Neural crest cell (in vitro differentiated cells): ENCODE measurements at regions not wholly inside any gene's neighbourhood (a gene's known extent, or its start where the extent isn't known, plus 50 kb on each side); places are given as distances from the start of the nearest gene placed in this dataset.

Experiments
- DNase-seq: peaks from one replicate; pipeline ENCODE4 v3.0.0; 2021; ENCODE audit warnings: low read depth, mixed read lengths, low spot score
- H3K27ac Mint-ChIP-seq: one replicate; pipeline ENCODE4 v1.8.0; 2021; ENCODE audit warnings: mild to moderate bottlenecking, mixed read lengths; ENCODE audit not compliant: unreplicated experiment
- H3K27me3 Mint-ChIP-seq: 2 replicates; pipeline ENCODE4 v1.8.0; 2021; ENCODE audit warnings: low read depth, mild to moderate bottlenecking, mixed read lengths
- H3K36me3 Mint-ChIP-seq: 2 replicates; pipeline ENCODE4 v1.8.0; 2021; ENCODE audit warnings: low read depth, mild to moderate bottlenecking, mixed read lengths
- H3K4me1 Mint-ChIP-seq: 2 replicates; pipeline ENCODE4 v1.8.0; 2021; ENCODE audit warnings: mixed read lengths
- H3K4me3 Mint-ChIP-seq: one replicate; pipeline ENCODE4 v1.8.0; 2021; ENCODE audit warnings: mild to moderate bottlenecking, mixed read lengths
- H3K9me3 Mint-ChIP-seq: 2 replicates; pipeline ENCODE4 v1.8.0; 2021; ENCODE audit warnings: mixed read lengths
- CTCF ChIP-seq: fragments of 200-600 bp; sonication (generic); conservative IDR thresholded peaks from 2 replicates; pipeline ENCODE4 v1.5.0; 2021; ENCODE audit warnings: antibody characterized with exemption, mild to moderate bottlenecking

GRCh38 chr1:55500601-55501000 is 285.4 kb upstream of the USP24 start:
- no peak for DNase-seq
- Mint-ChIP-seq H3K4me1 (no peaks in the 10 kb centered on the region), H3K27me3 (peaks cover 3% of the 10 kb centered on the region), H3K36me3 (no peaks in the 10 kb centered on the region), H3K4me3 (no peak overlapping the region), H3K9me3 (no peaks in the 10 kb centered on the region), H3K27ac (no peak overlapping the region)
- TF ChIP-seq CTCF, result no peak

GRCh38 chr1:55490547-55490946 is 275.4 kb upstream of the USP24 start:
- Mint-ChIP-seq H3K36me3 (no peaks in the 10 kb centered on the region), H3K4me3 (no peak overlapping the region), H3K4me1 (no peaks in the 10 kb centered on the region), H3K27ac (no peak overlapping the region), H3K9me3 (peaks cover 5% of the 10 kb centered on the region), H3K27me3 (no peaks in the 10 kb centered on the region)
- DNase-seq, result no peak
- no peak for TF ChIP-seq CTCF

- Mint-ChIP-seq H3K27ac (no peak overlapping the region), H3K36me3 (no peaks in the 10 kb centered on the region), H3K27me3 (no peaks in the 10 kb centered on the region), H3K9me3 (peaks cover 5% of the 10 kb centered on the region), H3K4me3 (no peak overlapping the region), H3K4me1 (peaks cover 11% of the 10 kb centered on the region)
- no peak for DNase-seq
- no peak for TF ChIP-seq CTCF
Observed at GRCh38 chr1:55484173-55484572, 269.0 kb upstream of the USP24 start.

GRCh38 chr1:55483523-55483922 is 268.4 kb upstream of the USP24 start:
- H3K4me3 Mint-ChIP-seq, result no peak overlapping the region
- DNase-seq, result no peak

GRCh38 chr1:55481634-55482033 is 266.5 kb upstream of the USP24 start:
- peaks cover 8% of the 10 kb centered on the region for H3K9me3 Mint-ChIP-seq
- no peak for DNase-seq
- H3K27me3 Mint-ChIP-seq, result no peaks in the 10 kb centered on the region
- H3K36me3 Mint-ChIP-seq, result no peaks in the 10 kb centered on the region
- TF ChIP-seq CTCF, result no peak
- no peak overlapping the region for H3K27ac Mint-ChIP-seq
- no peak overlapping the region for H3K4me3 Mint-ChIP-seq
- peaks cover 19% of the 10 kb centered on the region for H3K4me1 Mint-ChIP-seq

More at GRCh38 chr1:55483523-55483922, 268.4 kb upstream of the USP24 start:
- H3K9me3 Mint-ChIP-seq, result peaks cover 8% of the 10 kb centered on the region
- no peak overlapping the region for H3K27ac Mint-ChIP-seq
- H3K27me3 Mint-ChIP-seq, result no peaks in the 10 kb centered on the region
- H3K36me3 Mint-ChIP-seq, result no peaks in the 10 kb centered on the region
- no peak for TF ChIP-seq CTCF
- H3K4me1 Mint-ChIP-seq, result peaks cover 18% of the 10 kb centered on the region
